ENCODE measurements at regions not wholly inside any gene's neighbourhood (a gene's known extent, or its start where the extent isn't known, plus 50 kb on each side); places are given as distances from the start of the nearest gene placed in this dataset.
A peak's percentile ranks its signal among the peaks of the same experiment; 100 is the strongest.

- Histone ChIP-seq H3K4me2 (ENCODE audit: control insufficient read depth, extremely low read depth, insufficient read depth, low read depth, low read length) (peak overlapping the region; percentile 62), H3K9ac (ENCODE audit: control insufficient read depth, extremely low read depth, insufficient read depth, low read length) (no peak overlapping the region)
- FAIRE-seq: no peak
These were observed 102.2 kb upstream of the FST start for GRCh38 chr5:53378190-53378589.

DNA sequence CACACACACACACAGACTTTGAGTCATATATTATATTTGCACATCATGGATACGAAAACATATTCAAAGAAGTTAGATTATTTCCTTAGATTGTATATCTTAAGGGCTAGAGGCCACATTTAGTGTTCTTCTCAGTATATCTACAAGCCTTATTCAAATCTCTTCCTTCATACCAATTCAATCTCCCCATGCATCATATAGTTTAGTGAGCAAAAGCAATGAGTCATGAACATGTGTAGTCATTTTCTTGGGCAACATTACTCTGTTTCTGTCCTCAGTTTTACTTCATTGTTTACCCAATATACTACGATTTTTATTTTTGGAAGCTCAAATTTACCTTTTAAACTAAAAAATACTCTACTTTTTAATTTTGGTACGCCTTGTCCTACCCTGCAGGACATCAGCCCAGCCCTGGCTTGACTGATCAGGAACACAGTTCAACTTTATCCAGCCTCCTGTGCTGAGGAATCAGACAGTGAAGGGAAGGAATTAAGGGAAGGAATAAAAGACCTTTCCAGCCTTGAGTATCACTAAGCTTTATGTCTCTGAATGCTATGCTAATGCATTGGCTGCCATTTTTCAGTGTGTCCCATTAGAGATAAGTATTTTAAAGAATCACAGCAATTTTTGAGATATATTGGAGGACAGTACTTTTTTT lies 101.7 kb upstream of the FST start:
- Histone ChIP-seq H3K9ac (ENCODE audit: control insufficient read depth, extremely low read depth, insufficient read depth, low read length) (peak overlapping the region; percentile 71), H4K20me1 (ENCODE audit: control insufficient read depth, extremely low read depth, insufficient read depth, low read length) (no peaks in the 10 kb centered on the region), H3K36me3 (ENCODE audit: control insufficient read depth in 2 of 2, extremely low read depth in 1 of 2, insufficient read depth in 2 of 2, low read length in 2 of 2) (no peaks in the 10 kb centered on the region), H2AFZ (ENCODE audit: control insufficient read depth, low read length) (peak overlapping the region; percentile 74), H3K4me2 (ENCODE audit: control insufficient read depth, extremely low read depth, insufficient read depth, low read depth, low read length) (peak overlapping the region; percentile 62), H3K4me1 (ENCODE audit: control insufficient read depth, extremely low read depth, insufficient read depth, low read length) (peaks cover 20% of the 10 kb centered on the region), H3K4me3 (ENCODE audit: control insufficient read depth in 2 of 3, extremely low read depth in 1 of 3, insufficient read depth in 2 of 3, low read depth in 1 of 3, low read length in 3 of 3) (no peak overlapping the region), H3K79me2 (ENCODE audit: control insufficient read depth, insufficient read depth, low read length) (no peaks in the 10 kb centered on the region), H3K9me1 (ENCODE audit: control insufficient read depth, extremely low read depth, insufficient read depth, low read length) (no peaks in the 10 kb centered on the region), H3K27ac (ENCODE audit: control insufficient read depth, insufficient read depth, low read length) (peak overlapping the region; percentile 67), H3K9me3 (ENCODE audit: control insufficient read depth, low read depth, low read length) (no peaks in the 10 kb centered on the region), H3K27me3 (ENCODE audit: control insufficient read depth, extremely low read depth, insufficient read depth, low read length) (no peaks in the 10 kb centered on the region)
- dilution Hi-C loops (cut with MboI; ENCODE audit: extremely low pct_ligation_motif_present, low sequenced_read_pairs): no loop called here
- DNase-seq (ENCODE audit: low read depth, low spot score) (no peak), FAIRE-seq (peak; percentile 69)
- no peak for TF ChIP-seq EZH2 (IDR thresholded peaks at IDR 0.05; ENCODE audit: low read length)
- no peak for TF ChIP-seq CTCF (optimal IDR thresholded peaks at IDR 0.05 in 1 of 3, IDR thresholded peaks at IDR 0.05 in 1 of 3, conservative IDR thresholded peaks at IDR 0.05 in 1 of 3; ENCODE audit: extremely low read depth in 1 of 3, insufficient read depth in 2 of 3, low read length in 3 of 3)

More at GRCh38 chr5:53378190-53378589, 102.2 kb upstream of the FST start:
- dilution Hi-C loops (cut with MboI; ENCODE audit: extremely low pct_ligation_motif_present, low sequenced_read_pairs): no loop called here
- no peaks in the 10 kb centered on the region for H3K36me3 ChIP-seq (ENCODE audit: control insufficient read depth in 2 of 2, extremely low read depth in 1 of 2, insufficient read depth in 2 of 2, low read length in 2 of 2)
- H3K79me2 ChIP-seq (ENCODE audit: control insufficient read depth, insufficient read depth, low read length): no peaks in the 10 kb centered on the region
- H3K4me1 ChIP-seq (ENCODE audit: control insufficient read depth, extremely low read depth, insufficient read depth, low read length): peaks cover 25% of the 10 kb centered on the region
- no peaks in the 10 kb centered on the region for H3K9me1 ChIP-seq (ENCODE audit: control insufficient read depth, extremely low read depth, insufficient read depth, low read length)
- H3K27ac ChIP-seq (ENCODE audit: control insufficient read depth, insufficient read depth, low read length): peak overlapping the region; percentile 67
- H4K20me1 ChIP-seq (ENCODE audit: control insufficient read depth, extremely low read depth, insufficient read depth, low read length): no peaks in the 10 kb centered on the region
- no peaks in the 10 kb centered on the region for H3K9me3 ChIP-seq (ENCODE audit: control insufficient read depth, low read depth, low read length)
- TF ChIP-seq CTCF (optimal IDR thresholded peaks at IDR 0.05 in 1 of 3, IDR thresholded peaks at IDR 0.05 in 1 of 3, conservative IDR thresholded peaks at IDR 0.05 in 1 of 3; ENCODE audit: extremely low read depth in 1 of 3, insufficient read depth in 2 of 3, low read length in 3 of 3) (no peak), EZH2 (IDR thresholded peaks at IDR 0.05; ENCODE audit: low read length) (no peak)
- no peaks in the 10 kb centered on the region for H3K27me3 ChIP-seq (ENCODE audit: control insufficient read depth, extremely low read depth, insufficient read depth, low read length)
- DNase-seq (ENCODE audit: low read depth, low spot score): no peak
- no peak overlapping the region for H3K4me3 ChIP-seq (ENCODE audit: control insufficient read depth in 2 of 3, extremely low read depth in 1 of 3, insufficient read depth in 2 of 3, low read depth in 1 of 3, low read length in 3 of 3)
- H2AFZ ChIP-seq (ENCODE audit: control insufficient read depth, low read length): no peak overlapping the region

All from keratinocyte (primary cell).